GM19452 (cell line): ENCODE measurements at regions not wholly inside any gene's neighbourhood (a gene's known extent, or its start where the extent isn't known, plus 50 kb on each side); places are given as distances from the start of the nearest gene placed in this dataset.
"Not testable (repeated sequence)": the region's sequence is repeated elsewhere in the genome, so short reads cannot be mapped to it uniquely, and the experiment has no call there.

Experiments used
- ATAC-seq: cut with Tn5 transposase; IDR thresholded peaks from one replicate; pipeline ENCODE4 v1.9.1; 2021; ENCODE audit not compliant: unreplicated experiment

DNA sequence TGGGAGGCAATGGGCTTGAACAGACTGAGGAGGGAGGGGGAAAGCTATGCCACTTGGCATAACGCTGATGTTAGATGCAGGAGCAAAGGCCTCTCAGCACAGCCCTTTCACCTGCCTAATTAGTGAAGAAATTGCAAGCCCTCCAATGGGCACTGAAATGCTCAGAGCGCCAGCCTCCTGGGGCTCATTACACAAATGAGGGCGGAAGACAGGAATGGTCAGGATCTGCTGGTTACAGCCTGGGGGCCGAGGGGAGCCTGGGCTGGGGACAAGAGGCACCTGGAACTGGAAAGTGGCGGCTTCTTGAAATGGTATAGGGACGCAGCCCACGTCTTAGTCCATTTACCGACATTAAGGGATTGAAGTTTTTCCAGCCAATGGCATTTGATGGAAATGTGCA lies 50.2 kb upstream of the PLET1 start:
- no peak for ATAC-seq

GRCh38 chr11:112315057-112315720 lies 54.5 kb upstream of the PLET1 start:
- ATAC-seq, result no peak

DNA sequence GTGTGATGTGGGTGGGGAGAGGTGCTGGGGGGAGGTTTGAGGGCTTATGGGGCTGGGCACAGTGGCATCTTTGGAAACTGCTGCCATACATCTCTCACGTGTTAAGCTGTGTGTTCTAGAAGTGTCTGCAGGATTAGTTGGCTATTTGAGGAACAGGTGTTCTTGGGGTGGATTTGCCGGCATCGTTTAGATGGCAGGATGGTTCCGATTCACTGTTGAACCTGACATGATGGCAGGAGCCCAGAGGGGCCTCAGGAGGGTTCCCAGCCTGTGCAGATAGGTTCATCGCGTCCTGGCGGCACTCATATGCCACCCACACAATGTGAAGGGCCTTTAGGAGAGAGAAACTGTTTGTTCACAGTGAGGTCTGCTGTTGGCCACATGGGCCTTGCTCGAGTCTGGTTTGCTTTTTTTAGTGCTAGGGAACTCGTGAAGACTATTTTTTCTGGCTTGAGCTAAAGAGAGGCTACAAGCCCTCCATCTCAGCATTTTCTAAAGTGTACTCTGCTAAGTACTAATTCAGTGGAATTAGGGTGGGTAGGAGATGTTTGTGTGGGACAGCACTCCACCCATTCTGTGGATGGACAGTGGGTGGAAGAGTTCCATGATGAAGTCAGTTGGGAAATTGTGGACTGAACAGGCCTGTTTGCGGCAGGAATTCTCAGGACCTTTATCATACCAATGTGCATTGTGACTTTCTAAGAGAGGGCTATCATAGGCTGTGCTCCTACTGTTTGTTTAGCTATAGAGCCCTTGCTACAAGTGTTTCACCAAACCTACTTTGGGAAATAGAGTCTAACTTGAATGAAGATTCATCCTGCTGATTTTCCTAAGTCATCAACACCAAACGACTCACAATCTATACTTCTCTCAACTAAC lies 55.4 kb upstream of the PLET1 start:
- ATAC-seq, result no peak

DNA sequence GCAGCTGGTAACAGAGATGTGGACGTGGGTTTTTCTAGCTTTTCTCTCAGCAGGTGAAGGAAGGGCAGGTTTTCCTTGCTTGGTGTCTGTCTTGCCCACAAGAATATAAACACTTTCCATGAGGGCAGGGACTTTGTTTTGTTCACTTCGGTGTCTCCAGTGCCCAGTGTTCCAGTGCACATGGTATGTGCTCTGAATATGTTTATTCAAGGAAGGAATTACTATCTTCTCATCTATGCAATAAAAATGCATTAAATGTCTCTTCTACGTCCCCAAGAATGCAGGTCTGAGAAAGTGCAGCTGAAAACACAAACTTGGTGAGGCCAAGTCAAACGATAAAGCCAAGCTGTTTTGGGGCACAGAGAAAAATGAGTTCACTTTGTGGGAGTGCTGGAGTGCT lies 56.3 kb upstream of the PLET1 start:
- no peak for ATAC-seq

DNA sequence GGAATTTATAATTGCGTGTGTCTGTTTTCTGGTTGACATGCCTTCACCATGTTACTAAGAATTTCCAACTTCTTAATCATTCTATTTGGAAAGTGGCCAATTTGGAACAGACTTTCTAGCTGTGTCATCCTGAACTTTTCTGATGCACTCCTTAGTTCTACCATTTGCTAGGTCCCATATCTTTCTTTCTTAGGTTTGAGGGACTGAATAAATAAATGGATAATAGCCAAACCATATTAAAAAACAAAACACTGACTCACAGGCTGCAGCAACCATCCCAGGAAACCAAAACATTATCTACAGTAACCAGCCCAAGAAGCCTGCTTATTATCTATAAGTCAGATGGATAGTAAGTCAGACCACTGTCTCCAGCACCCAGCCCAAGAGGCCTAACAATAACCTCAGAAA lies 57.5 kb upstream of the PLET1 start:
- no peak for ATAC-seq

- no peak for ATAC-seq
These were observed 58.0 kb upstream of the PLET1 start for GRCh38 chr11:112318661-112319060.

GRCh38 chr11:112320668-112321067 lies 60.0 kb upstream of the PLET1 start:
- ATAC-seq, result no peak

DNA sequence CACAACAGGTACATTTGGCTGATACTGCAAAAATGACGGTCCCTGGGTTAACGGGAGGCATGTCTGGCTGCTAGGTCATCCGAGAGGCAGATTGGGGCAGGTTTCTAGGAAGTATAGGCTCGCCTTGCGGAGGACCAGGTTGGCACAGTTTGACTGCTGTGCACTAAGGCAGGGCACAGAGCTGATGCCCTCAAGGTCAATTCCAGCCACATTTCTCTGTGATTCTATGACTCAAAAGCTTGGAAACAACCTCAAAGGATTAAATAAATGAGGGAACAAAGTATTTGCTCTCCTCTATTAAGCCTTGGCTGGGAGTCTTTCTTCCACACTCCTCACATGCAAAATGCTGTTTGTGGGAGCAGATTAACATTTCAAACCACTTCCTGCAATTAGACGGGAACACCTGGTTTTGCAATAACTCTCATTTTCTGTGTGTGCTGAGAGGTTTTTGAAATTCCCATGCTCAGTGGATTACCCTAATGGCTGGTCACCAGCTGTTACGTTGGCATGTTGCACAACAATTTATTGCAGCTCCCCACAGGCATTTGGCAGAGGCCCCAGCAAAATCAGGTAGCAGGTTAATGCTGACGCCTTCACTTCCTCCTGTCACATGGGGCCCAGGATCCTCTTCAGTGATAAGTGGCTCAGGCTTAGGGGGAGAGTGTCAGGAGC lies 61.0 kb upstream of the PLET1 start:
- ATAC-seq, result no peak

- no peak for ATAC-seq
These were observed 61.6 kb upstream of the PLET1 start for GRCh38 chr11:112322173-112322790.

DNA sequence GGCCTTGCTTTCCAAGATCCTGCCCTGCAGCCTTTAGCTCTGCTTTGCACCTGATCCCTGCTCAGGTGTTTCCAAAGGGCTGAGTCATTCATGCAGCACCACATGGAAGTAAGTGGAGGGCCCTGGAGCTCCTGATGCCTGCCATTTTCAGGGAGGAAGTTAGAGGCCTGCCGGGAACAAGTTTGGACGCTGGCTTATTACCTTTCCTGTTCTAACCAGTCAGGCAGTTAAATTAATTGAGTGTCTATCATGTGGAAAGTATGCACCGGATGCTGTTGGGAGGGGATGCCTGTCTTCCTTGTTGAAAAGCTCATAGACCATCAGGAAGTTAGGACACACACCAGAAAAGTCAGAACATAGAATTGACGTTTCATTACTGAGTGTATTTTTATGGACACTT lies 73.7 kb upstream of the PLET1 start:
- ATAC-seq, result no peak

DNA sequence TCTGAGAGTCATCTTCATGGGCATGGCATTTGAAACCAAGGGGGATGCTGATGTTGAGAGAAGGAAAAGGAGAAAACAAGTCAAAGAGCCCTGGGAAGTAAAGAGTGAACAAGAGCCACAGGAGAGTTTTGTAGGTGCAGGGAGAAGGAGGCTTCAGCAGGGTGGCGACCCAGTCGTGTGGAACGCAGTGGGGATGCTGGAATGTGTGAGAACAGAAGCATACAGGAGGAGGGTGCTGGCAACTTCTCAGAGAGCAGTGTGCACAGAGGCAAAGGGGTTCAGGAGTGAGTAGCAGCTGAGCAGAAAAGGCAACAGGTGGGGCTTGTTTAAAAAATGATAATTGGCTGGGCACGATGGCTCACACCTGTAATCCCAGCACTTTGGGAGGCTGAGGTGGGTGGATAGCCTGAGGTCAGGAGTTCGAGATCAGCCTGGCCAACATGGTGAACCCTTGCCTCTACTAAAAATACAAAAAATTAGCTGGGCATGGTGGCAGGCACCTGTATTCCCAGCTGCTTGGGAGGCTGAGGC lies 75.8 kb upstream of the PLET1 start:
- no peak for ATAC-seq

GRCh38 chr11:112339566-112339965 lies 78.9 kb upstream of the PLET1 start:
- no peak for ATAC-seq

GRCh38 chr11:112343368-112344039 lies 82.8 kb upstream of the PLET1 start:
- ATAC-seq, result no peak

GRCh38 chr11:112344040-112344413 lies 83.4 kb upstream of the PLET1 start:
- ATAC-seq, result no peak

DNA sequence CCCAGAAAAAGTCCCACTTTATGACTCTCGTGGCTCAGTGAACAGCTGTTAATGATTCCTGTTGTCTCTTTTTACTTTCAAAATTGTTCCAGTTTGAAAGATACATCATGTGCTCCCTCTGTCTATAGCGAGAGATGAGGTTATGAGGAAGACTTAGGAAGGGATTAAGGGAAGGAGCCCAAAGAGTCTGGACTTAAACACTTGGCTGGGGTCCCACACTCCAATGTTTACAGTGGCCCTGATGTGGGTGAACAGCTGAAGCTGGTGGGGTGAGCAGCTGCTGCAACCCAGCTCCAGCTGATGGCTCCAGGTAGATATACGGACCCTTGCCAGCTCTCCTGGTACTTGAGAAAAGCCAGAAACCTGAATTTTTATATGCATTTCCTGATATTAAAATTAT lies 84.5 kb upstream of the PLET1 start:
- ATAC-seq, result no peak

DNA sequence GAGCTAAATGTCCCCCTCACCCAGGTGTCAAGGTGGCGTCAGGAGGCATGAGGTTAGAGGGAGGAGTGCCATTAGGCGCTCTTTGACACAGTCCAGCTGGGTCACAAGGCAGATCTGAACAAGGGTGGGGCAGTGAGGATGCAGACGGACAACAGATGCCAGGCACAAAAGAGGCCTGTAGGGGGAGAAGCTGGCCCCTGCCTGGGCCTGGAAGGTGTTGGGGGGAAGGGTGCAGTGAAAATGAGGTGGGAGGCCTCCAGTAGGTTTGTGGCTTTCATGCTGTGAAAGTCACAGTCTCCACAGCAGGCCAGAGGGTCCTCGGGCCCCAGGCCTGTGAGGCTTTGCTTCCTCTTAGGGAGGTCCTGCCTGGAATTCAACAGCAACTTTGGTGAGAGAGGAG lies 85.0 kb upstream of the PLET1 start:
- no peak for ATAC-seq

DNA sequence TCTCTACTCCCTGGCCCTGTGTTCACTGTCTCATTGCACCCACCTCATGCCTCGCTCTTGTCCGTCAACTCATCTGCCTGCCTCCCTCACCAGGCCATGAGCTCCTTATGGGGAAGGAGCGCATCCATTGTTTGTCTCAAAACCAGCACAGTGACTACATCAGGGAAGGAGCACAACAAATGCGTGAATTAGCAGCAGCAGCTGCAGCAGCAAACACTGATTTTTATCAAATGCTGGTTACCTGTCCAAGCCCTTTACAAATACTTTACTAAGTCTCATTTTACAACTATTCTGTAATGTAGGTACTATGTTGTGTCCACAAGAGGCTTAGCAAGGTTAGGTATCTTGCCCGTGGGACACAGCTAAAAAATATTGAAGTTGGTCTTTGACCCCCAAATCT lies 85.9 kb upstream of the PLET1 start:
- no peak for ATAC-seq

DNA sequence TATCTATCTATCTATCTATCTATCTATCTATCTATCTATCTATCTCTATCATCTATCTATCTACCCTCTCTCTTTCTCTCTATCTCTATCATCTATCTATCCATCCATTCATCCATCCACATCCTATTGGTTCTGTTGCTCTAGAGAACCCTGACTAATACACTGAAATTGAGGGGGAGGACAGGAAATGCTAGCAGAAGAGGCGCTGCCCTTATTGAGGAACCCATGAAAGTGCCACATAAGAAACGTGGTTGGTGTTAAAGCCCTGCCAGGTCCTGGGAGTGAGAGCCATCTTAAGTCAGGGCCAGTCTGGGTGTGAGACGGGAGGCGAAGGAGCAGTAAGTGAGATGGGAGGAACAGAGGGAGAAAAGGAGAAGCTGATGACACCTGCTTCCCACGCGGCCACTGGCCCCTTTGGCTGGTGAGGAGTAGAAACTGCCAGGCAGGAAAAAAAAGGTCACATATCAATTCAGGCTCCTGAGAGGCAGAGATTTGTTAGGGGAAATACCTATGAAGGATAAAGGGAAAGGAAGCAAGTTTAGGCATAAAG lies 87.9 kb upstream of the PLET1 start:
- no peak for ATAC-seq

DNA sequence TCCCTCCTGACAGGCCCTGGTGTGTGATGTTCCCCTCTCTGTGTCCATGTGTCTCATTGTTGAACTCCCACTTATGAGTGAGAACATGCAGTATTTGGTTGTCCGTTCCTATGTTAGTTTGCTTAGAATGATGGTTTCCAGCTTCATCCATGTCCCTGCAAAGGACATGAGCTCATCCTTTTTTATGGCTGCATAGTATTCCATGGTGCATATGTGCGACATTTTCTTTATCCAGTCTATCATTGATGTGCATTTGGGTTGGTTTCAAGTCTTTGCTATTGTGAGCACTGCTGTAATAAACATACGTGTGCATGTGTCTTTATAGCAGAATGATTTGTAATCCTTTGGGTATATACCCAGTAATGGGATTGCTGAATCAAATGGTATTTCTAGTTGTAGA lies 90.8 kb upstream of the PLET1 start:
- ATAC-seq, result not testable (repeated sequence)

DNA sequence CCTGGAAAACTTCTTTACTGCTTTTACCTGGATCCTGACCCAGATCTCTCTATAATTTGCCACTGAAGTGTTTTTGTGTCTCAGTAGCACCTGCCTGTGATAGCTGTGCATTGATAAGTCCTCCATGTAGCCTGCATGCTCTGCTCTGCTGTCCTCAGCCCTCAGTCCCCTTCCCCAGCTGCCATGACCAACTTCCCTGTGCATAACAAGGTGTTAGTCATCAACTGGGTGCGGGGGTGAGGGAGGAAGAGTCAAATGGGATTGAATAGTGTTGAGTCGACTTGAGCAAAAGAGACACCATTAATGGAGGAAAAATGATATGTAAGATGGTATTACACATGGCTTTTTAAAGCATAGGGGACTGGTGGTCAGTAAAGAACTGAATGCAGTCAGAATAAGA lies 92.2 kb upstream of the PLET1 start:
- ATAC-seq, result no peak

DNA sequence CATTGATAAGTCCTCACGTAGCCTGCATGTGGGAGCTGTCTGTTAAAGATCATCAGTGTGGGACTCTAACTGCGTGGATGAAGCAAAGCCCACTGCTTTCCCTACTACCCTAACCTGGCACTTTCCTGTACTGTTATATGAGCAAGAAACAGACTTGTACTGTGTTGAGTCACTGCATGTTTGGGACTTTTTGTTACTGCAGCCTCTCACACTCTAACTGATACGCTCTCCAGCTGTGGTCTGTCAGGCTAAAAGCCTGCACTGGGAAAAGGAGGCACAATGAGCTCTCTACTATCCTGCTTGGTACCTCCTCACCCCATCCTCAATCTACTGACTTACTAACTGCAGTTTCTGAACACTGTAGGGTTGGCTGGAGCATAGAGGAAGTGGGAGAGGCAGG lies 93.7 kb upstream of the PLET1 start:
- no peak for ATAC-seq
